SJCRH30 (cell line): ENCODE measurements at regions not wholly inside any gene's neighbourhood (a gene's known extent, or its start where the extent isn't known, plus 50 kb on each side); places are given as distances from the start of the nearest gene placed in this dataset.
"Not testable (repeated sequence)": the region's sequence is repeated elsewhere in the genome, so short reads cannot be mapped to it uniquely, and the experiment has no call there.

Source experiments
- DNase-seq, 2 experiments: peaks; one replicate each; pipeline ENCODE4 v3.0.0-alpha.2; 2015 to 2020
- H3K27ac ChIP-seq: fragments of 250-450 bp; sonication (Bioruptor Pico); 2 replicates; pipeline ENCODE4 v1.5.1; 2020; ENCODE audit warnings: mild to moderate bottlenecking, moderate library complexity
- H3K27me3 ChIP-seq: fragments of 250-450 bp; sonication (Bioruptor Pico); 2 replicates; pipeline ENCODE4 v1.5.1; 2020; ENCODE audit warnings: mild to moderate bottlenecking, moderate library complexity
- H3K36me3 ChIP-seq: fragments of 250-450 bp; sonication (Bioruptor Pico); 2 replicates; pipeline ENCODE4 v1.5.1; 2020; ENCODE audit warnings: mild to moderate bottlenecking, moderate library complexity
- H3K4me1 ChIP-seq: fragments of 250-450 bp; sonication (Bioruptor Pico); 2 replicates; pipeline ENCODE4 v1.5.1; 2020; ENCODE audit warnings: mild to moderate bottlenecking, moderate library complexity
- H3K4me3 ChIP-seq: fragments of 250-450 bp; sonication (Bioruptor Pico); 2 replicates; pipeline ENCODE4 v1.5.1; 2020; ENCODE audit warnings: mild to moderate bottlenecking, moderate library complexity
- H3K9me3 ChIP-seq: fragments of 250-450 bp; sonication (Bioruptor Pico); replicated peaks from 2 replicates; pipeline ENCODE4 v1.5.1; 2020; ENCODE audit warnings: mild to moderate bottlenecking, moderate library complexity

DNA sequence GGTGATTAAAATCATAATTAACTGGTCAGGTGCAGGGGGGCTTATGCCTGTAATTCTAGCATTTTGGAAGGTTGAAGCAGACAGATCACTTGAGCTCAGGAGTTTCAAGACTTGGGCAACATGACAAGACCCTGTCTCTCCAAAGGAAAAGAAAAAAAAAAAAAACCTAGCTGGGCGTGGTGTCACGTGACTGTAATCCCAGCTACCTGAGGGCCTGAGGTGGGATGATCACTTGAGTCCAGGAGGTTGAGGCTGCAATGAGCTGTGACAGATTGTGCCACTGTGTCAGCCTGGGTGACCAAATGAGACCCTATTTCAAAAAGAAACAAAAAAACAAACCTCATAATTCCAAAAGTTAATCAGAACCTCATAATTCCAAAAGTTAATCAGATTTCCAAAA, 505.5 kb downstream of the CDH8 start:
- Histone ChIP-seq H3K9me3 (no peaks in the 10 kb centered on the region; the same call in 1 of the 2 replicates), H3K27ac (no peak overlapping the region), H3K4me1 (no peaks in the 10 kb centered on the region), H3K36me3 (no peaks in the 10 kb centered on the region), H3K27me3 (no peaks in the 10 kb centered on the region), H3K4me3 (no peak overlapping the region)
- no peak for DNase-seq

DNA sequence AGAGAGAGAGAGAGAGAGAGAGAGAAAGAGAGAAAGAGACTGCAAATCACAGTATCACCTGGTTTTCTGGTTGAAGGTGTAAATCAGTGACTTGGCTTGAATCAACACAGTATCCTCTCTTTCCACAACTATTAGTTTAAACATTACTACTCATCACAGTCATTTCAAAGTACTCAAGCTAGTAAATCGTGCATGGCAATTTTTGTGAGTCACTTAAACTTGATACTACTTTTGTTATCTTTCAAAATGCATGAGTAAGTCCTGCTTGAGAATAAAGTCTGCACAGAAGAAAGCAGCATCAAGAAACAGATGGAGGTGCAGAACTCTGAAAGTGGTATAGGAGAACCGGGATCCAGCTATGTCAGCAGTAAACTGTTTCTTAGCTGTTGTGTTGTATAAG, 535.4 kb downstream of the CDH8 start:
- Histone ChIP-seq H3K9me3 (no peaks in the 10 kb centered on the region), H3K4me3 (no peak overlapping the region), H3K27ac (no peak overlapping the region), H3K4me1 (no peaks in the 10 kb centered on the region), H3K27me3 (no peaks in the 10 kb centered on the region; the same call in 1 of the 2 replicates), H3K36me3 (no peaks in the 10 kb centered on the region)
- DNase-seq = no peak

DNA sequence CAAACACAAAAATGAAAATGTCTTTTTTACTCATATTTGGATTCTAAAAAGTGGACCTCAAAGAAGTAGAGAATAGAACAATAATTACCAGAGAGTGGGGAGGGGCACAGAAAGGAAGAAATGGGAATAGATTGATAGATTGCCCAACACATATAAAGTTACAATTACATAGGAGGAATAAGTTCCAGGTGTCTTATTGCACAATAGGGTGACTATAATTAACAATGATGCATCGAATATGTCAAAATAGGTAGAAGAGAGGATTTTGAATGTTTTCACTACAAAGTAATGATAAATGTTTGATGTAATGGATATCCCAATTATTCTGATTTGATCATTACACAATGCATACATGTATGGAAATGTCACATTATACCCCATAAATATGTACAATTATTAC, 556.0 kb downstream of the CDH8 start:
- no peak overlapping the region for H3K27ac ChIP-seq
- H3K36me3 ChIP-seq = no peaks in the 10 kb centered on the region
- no peak for DNase-seq
- H3K27me3 ChIP-seq = no peaks in the 10 kb centered on the region
- H3K9me3 ChIP-seq = no peaks in the 10 kb centered on the region
- no peak overlapping the region for H3K4me3 ChIP-seq
- H3K4me1 ChIP-seq = no peaks in the 10 kb centered on the region

DNA sequence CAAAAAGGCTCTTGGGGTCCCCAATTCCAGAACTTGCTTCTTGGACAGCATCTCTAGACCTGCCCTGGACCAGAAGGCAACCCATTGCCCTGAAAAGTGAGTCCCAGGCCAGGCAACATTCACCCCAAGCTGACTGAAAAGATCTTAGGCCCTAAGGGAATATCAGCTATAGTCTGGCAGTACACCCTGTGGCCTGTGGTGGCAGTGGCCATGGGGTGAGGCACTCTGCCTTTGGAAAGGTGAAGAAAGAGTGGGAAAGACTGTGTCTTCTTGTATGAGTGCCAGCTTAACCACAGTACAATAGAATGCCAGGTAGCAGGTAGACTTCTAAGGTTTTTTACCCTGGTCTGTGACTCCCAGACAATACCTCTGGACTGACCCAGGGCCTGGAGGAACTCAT, 564.5 kb downstream of the CDH8 start:
- Histone ChIP-seq H3K4me1 (no peaks in the 10 kb centered on the region), H3K27me3 (no peaks in the 10 kb centered on the region), H3K27ac (no peak overlapping the region), H3K9me3 (no peaks in the 10 kb centered on the region), H3K36me3 (no peaks in the 10 kb centered on the region), H3K4me3 (no peak overlapping the region)
- no peak for DNase-seq

DNA sequence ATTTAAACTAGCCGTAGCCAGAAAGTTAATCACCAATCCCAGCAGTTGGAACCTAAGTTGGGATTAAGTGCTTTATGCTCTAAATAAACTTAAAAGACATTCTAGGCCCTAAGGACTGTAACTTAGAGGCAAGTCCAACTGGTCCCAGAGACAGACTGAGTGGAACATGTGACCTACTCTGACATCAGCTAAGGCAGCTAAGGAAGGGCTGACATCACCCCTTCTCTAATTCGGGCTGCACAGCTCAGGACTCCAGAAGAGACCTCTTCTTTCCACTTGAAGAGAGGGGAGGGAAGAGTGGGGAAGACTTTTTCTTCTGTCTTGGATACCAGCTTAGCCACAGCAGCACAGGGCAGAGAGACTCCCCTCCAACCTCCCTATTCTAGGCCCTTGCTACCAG, 565.2 kb downstream of the CDH8 start:
- no peak overlapping the region for H3K27ac ChIP-seq
- H3K27me3 ChIP-seq = no peaks in the 10 kb centered on the region
- no peaks in the 10 kb centered on the region for H3K36me3 ChIP-seq
- H3K4me1 ChIP-seq = no peaks in the 10 kb centered on the region
- no peak for DNase-seq
- no peak overlapping the region for H3K4me3 ChIP-seq
- H3K9me3 ChIP-seq = no peaks in the 10 kb centered on the region

DNA sequence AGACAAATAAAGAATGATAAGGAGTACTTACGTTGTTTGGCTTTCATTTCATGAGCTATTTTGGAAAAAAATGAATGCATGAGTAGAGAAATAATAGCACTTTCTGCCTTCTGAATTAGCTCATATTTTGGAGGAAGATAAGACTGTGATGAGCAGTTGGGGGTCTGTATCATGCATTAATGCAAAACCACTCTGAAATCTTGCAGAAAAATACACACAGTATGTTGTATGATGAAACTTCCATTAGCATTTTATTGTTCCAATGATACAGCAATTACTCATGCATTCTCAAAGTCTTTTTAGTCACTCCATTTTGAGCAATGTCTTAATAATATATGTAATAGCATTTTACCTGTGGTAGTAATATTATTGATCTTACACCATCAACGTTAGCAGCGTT, 571.0 kb downstream of the CDH8 start:
- H3K27me3 ChIP-seq = no peaks in the 10 kb centered on the region
- no peaks in the 10 kb centered on the region for H3K36me3 ChIP-seq
- DNase-seq = no peak
- H3K4me3 ChIP-seq = no peak overlapping the region
- no peaks in the 10 kb centered on the region for H3K9me3 ChIP-seq
- H3K27ac ChIP-seq = no peak overlapping the region
- no peaks in the 10 kb centered on the region for H3K4me1 ChIP-seq

DNA sequence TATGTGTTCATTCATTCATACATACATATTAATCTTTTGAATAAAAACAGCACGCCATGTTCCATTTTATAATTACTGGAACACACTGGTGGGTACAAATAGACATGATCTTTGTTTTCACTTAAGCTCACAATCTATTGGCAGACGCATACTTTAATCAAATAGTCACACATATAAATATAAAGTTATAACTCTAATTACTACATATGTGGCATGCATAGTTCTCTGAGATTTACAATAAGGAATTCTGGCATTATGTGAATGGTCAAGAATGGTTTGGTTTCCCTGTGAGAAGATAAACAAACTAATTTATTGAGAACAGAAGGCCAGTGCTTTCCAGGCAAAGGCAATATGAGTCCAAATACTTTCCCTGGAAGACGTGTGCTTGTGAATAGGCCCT, 576.2 kb downstream of the CDH8 start:
- Histone ChIP-seq H3K36me3 (no peaks in the 10 kb centered on the region), H3K9me3 (no peaks in the 10 kb centered on the region), H3K4me1 (no peaks in the 10 kb centered on the region), H3K27me3 (no peaks in the 10 kb centered on the region), H3K27ac (no peak overlapping the region), H3K4me3 (no peak overlapping the region)
- no peak for DNase-seq

DNA sequence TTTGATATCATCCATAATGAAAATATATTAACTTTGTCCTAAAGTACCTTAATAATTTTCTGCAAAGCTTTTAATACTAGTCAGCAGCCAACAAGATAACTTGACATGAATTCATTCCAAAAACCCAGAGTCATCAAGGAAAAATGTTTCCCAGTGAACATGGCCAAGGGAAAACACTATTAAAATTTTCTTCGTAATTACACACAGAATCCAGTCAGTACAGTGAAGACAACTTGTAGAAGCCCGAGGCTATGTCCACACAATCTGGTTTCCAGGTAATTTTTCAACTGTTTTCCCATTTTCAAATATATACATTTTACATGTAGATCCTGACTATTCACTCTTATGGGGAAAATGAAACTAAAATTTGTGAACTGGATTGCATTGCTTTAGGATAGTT, 600.9 kb downstream of the CDH8 start:
- no peak for DNase-seq
- no peaks in the 10 kb centered on the region for H3K9me3 ChIP-seq
- no peak overlapping the region for H3K4me3 ChIP-seq
- H3K27ac ChIP-seq = no peak overlapping the region
- H3K36me3 ChIP-seq = no peaks in the 10 kb centered on the region
- no peaks in the 10 kb centered on the region for H3K4me1 ChIP-seq
- H3K27me3 ChIP-seq = 0 out of 2 replicates have a peak, but pooled peaks cover 3% of the 10 kb centered on the region

DNA sequence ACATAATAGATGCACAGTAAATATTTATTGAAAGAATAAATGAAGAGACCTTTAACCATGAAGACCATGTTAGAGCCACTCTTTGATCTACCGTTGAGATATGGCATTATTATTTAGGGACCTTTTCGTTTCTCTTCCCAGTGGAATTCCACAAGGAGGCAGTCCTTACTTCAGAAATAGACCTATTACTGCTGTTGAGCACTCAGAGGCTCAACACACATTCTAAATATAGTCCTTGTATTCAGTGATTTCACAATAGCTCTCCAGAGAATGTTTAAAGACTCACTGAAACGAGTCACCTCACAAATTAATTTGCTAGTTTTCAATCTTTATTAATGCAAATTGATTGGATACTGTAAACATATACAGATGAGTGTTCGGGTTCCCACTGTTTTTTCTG, 603.8 kb downstream of the CDH8 start:
- H3K4me1 ChIP-seq = no peaks in the 10 kb centered on the region
- DNase-seq = no peak
- no peak overlapping the region for H3K4me3 ChIP-seq
- H3K27ac ChIP-seq = no peak overlapping the region
- H3K36me3 ChIP-seq = no peaks in the 10 kb centered on the region
- 0 out of 2 replicates have a peak, but pooled peaks cover 3% of the 10 kb centered on the region for H3K27me3 ChIP-seq
- H3K9me3 ChIP-seq = no peaks in the 10 kb centered on the region

DNA sequence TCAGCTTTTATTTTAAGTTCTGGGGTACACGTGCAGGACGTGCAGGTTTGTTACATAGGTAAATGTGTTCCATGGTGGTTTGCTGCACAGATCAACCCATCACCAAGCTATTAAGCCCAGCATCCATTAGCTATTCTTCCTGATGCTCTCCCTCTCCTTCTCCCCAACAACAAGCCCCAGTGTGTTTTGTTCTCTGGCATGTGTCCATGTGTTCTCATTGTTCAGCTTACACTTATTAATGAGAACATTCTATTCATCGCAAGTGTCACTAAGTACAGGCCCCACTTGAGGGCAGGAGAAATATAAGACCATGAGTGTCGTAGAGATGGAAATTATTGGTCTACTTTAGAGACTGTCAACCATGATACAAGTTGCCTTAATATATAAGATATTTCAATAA, 615.1 kb downstream of the CDH8 start:
- H3K4me3 ChIP-seq = no peak overlapping the region
- no peaks in the 10 kb centered on the region for H3K36me3 ChIP-seq
- H3K27ac ChIP-seq = no peak overlapping the region
- H3K27me3 ChIP-seq = no peaks in the 10 kb centered on the region
- DNase-seq = no peak
- H3K9me3 ChIP-seq = no peaks in the 10 kb centered on the region
- no peaks in the 10 kb centered on the region for H3K4me1 ChIP-seq

DNA sequence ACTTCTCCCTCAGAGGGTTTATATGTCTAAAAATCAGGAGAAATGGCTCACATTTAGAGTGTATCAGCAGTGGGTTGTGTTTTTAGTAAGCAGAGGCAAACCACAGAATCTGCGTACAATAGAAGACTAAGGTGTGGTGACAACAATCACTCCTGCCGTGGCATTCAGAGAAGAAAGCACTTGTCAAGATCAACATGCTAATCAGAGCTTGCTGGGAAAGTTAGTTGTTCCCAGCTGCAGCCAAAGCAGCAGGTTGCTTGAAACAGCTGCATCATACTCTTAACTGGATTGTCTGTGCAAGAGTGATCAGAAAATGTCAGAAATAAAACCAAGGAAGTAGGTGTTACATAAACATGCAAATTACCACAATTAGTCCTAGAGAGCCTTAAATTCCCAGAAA, 616.4 kb downstream of the CDH8 start:
- H3K4me3 ChIP-seq = no peak overlapping the region
- H3K27ac ChIP-seq = no peak overlapping the region
- no peaks in the 10 kb centered on the region for H3K4me1 ChIP-seq
- H3K9me3 ChIP-seq = no peaks in the 10 kb centered on the region
- no peaks in the 10 kb centered on the region for H3K36me3 ChIP-seq
- DNase-seq = no peak
- H3K27me3 ChIP-seq = no peaks in the 10 kb centered on the region

DNA sequence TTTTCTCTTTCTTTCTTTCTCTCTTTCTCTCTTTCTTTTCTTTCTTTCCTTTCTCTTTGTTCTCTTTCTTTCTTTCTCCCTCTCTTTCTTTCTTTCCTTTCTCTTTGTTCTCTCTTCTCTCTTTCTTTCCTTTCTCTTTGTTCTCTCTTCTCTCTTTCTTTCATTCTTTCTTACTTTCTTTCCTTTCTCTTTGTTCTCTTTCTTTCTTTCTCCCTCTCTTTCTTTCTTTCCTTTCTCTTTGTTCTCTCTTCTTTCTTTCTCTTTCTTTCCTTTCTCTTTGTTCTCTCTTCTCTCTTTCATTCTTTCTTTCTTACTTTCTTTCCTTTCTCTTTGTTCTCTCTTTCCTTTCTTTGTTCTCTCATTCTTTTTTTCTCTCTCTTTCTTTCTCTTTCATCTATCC, 617.4 kb downstream of the CDH8 start:
- not testable (repeated sequence) for DNase-seq, H3K27me3 ChIP-seq, H3K9me3 ChIP-seq, H3K4me3 ChIP-seq, H3K4me1 ChIP-seq, H3K27ac ChIP-seq, H3K36me3 ChIP-seq

DNA sequence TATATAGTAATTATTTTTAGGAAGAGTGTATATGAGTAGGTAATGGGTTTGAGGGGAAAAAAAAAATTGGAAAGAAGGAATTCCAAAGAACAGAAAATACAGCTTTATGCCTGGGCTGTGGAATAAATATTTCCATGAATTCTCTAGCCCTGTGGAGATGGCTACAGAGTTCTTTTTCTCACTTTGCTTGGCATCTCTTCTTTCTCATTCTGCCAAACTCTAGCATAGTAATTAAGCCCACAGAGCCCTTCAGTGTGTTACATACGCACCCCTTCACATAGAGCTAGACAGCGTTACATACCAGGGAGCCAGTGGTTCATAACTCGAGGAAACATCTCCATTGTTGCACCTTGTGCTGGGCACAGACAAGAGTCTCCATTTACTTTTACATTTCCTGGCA, 621.1 kb downstream of the CDH8 start:
- no peaks in the 10 kb centered on the region for H3K4me1 ChIP-seq
- no peak overlapping the region for H3K27ac ChIP-seq
- no peaks in the 10 kb centered on the region for H3K36me3 ChIP-seq

DNA sequence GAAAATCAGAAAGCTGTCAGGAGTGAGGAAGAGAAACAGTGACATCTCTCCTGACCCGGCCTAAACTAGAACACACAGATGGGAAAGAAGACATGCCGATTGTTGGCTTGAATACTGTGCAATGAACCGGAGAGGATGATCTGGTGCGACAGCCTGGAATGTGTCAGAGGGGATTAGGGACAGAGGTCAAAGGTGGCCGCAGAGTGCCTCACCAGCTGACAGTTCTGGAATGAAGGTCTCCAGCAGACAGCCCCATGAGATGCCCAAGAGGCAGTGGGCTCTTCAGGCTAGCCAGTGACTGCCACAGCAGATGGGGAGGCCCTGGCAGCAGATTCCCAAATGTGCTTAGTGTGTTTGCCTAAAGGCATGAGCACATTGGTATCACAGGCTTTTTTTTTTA, 623.2 kb downstream of the CDH8 start:
- H3K4me3 ChIP-seq = no peak overlapping the region
- H3K36me3 ChIP-seq = no peaks in the 10 kb centered on the region
- no peaks in the 10 kb centered on the region for H3K9me3 ChIP-seq
- H3K27ac ChIP-seq = no peak overlapping the region
- H3K4me1 ChIP-seq = no peaks in the 10 kb centered on the region
- no peak for DNase-seq
- no peaks in the 10 kb centered on the region for H3K27me3 ChIP-seq

More for the DNA sequence above, 621.1 kb downstream of the CDH8 start:
- no peak for DNase-seq
- H3K27me3 ChIP-seq = no peaks in the 10 kb centered on the region
- no peak overlapping the region for H3K4me3 ChIP-seq
- H3K9me3 ChIP-seq = no peaks in the 10 kb centered on the region

DNA sequence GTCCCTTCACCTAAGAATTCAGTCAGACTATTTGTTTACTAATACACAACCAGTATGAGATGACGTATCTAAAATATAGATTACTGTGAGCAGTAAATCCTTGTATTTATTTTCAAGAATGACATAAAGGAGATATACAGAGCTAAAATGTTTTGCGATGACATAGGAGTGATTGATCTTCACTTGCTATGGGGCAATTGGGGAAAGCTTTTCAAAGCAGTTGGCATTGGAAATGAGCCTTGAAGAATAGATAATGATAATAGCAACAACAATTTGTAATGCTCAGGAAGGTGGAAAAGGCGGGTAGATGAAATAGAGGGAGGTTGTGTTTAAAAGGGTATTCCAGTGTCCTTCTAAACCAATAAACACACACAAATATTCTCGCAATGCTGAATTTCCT, 623.7 kb downstream of the CDH8 start:
- no peak overlapping the region for H3K27ac ChIP-seq

DNA sequence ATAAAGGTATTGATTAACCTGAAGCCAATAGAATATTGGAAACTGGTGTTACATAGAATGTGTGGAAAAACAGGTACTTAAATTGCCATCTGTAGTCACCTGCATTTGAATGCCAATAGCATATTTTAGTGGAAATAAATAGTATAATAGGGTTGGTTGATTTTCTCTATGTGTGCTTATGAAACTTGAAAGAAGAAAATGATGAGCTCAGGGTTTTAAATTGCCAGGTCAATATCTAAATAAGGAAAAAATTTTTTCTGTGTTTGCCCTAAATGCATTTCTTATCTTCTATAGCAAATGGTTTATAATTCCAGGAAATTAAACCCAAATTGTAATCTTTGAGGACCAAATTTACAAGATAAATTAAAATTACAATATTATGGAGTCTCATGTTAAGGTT, 626.6 kb downstream of the CDH8 start:
- H3K4me3 ChIP-seq = no peak overlapping the region
- H3K27me3 ChIP-seq = no peaks in the 10 kb centered on the region
- H3K4me1 ChIP-seq = no peaks in the 10 kb centered on the region
- H3K27ac ChIP-seq = no peak overlapping the region
- DNase-seq = no peak
- no peaks in the 10 kb centered on the region for H3K9me3 ChIP-seq
- H3K36me3 ChIP-seq = no peaks in the 10 kb centered on the region

More for the DNA sequence above, 623.7 kb downstream of the CDH8 start:
- no peak overlapping the region for H3K4me3 ChIP-seq
- DNase-seq = no peak
- no peaks in the 10 kb centered on the region for H3K36me3 ChIP-seq
- no peaks in the 10 kb centered on the region for H3K4me1 ChIP-seq
- H3K27me3 ChIP-seq = no peaks in the 10 kb centered on the region
- H3K9me3 ChIP-seq = no peaks in the 10 kb centered on the region

DNA sequence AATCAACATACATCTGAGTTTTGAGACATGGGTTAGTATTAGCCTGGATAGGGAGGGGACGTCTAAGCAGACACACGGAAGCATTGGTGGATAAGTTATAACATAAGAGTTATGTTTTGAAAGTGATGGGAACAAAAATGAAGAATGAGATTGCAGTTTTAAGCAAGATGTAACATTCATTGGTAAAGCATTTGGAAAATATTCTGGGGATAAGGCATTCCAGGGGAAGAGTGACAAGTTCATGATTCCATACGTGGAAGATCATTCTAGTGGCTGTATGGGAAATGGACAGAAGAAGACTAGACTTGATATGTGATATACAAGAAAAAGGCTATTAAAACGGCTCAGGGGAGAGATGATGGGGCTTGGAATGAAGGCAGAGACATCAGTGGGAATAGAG, 632.9 kb downstream of the CDH8 start:
- DNase-seq = no peak
- no peak overlapping the region for H3K4me3 ChIP-seq
- no peaks in the 10 kb centered on the region for H3K4me1 ChIP-seq
- H3K27me3 ChIP-seq = no peaks in the 10 kb centered on the region
- H3K9me3 ChIP-seq = no peaks in the 10 kb centered on the region
- no peak overlapping the region for H3K27ac ChIP-seq
- no peaks in the 10 kb centered on the region for H3K36me3 ChIP-seq
